GM06990 (cell line): ENCODE measurements at regions not wholly inside any gene's neighbourhood (a gene's known extent, or its start where the extent isn't known, plus 50 kb on each side); places are given as distances from the start of the nearest gene placed in this dataset.

Experiments
- DNase-seq: peaks from one replicate; pipeline ENCODE4 v3.0.0-alpha.2; 2011; ENCODE audit not compliant: insufficient read length; ENCODE audit errors: extremely low read depth
- H3K27me3 ChIP-seq: replicated peaks from 2 replicates; pipeline ENCODE4 v1.6.0; 2011; ENCODE audit warnings: low read length; ENCODE audit not compliant: control insufficient read depth, insufficient read depth
- H3K36me3 ChIP-seq: 2 replicates; pipeline ENCODE4 v1.5.1; 2011; ENCODE audit warnings: low read length; ENCODE audit not compliant: control insufficient read depth, insufficient read depth
- H3K4me3 ChIP-seq: replicated peaks from 2 replicates; pipeline ENCODE4 v1.5.1; 2011; ENCODE audit warnings: low read depth, mild to moderate bottlenecking, control low read depth, low read length
- TF ChIP-seq, protein P1 (sequence below): IDR thresholded peaks from 2 replicates; pipeline ENCODE4 v1.5.1; 2011; ENCODE audit warnings: low read length, control low read depth, mild to moderate bottlenecking, inconsistent platforms; ENCODE audit not compliant: insufficient read depth, poor library complexity, severe bottlenecking

DNA sequence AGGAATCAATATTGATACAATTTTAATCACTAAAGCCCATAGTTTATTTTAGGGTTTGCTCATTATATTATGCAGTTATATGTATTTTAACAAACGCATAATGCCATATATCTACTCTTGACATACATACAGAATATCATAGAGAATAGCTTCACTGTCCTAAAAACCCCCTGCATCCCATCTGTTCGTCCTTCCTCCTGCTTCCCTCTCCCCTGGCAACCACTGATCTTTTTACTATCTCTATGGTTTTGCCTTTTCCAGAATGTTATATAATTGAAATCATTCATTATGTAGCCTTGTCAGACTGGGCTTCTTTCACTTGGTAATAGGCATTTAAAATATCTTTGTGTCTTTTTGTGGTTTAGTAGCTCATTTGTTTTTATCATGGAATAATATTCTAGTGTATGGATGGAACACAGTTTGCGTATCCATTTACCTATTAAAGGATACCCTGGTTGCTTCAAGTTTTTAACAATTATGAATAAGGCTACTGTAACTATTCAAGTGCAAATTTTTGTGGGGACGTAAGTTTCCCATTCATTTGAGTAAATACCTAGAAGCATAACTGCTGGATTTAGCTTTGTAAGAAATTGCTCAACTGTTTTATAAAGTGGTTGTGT lies 801.6 kb upstream of the GCFC2 start:
- TF ChIP-seq, protein P1, sequence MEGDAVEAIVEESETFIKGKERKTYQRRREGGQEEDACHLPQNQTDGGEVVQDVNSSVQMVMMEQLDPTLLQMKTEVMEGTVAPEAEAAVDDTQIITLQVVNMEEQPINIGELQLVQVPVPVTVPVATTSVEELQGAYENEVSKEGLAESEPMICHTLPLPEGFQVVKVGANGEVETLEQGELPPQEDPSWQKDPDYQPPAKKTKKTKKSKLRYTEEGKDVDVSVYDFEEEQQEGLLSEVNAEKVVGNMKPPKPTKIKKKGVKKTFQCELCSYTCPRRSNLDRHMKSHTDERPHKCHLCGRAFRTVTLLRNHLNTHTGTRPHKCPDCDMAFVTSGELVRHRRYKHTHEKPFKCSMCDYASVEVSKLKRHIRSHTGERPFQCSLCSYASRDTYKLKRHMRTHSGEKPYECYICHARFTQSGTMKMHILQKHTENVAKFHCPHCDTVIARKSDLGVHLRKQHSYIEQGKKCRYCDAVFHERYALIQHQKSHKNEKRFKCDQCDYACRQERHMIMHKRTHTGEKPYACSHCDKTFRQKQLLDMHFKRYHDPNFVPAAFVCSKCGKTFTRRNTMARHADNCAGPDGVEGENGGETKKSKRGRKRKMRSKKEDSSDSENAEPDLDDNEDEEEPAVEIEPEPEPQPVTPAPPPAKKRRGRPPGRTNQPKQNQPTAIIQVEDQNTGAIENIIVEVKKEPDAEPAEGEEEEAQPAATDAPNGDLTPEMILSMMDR, result no peak
- Histone ChIP-seq H3K27me3 (no peaks in the 10 kb centered on the region), H3K4me3 (no peak overlapping the region), H3K36me3 (no peaks in the 10 kb centered on the region)
- DNase-seq, result no peak

- no peak for DNase-seq
- no peaks in the 10 kb centered on the region for H3K36me3 ChIP-seq
- H3K27me3 ChIP-seq, result no peaks in the 10 kb centered on the region
- TF ChIP-seq, protein P1, result no peak
- no peak overlapping the region for H3K4me3 ChIP-seq
Measured at GRCh38 chr2:76506538-76506937, 795.8 kb upstream of the GCFC2 start.

- H3K4me3 ChIP-seq, result no peak overlapping the region
- H3K36me3 ChIP-seq, result no peaks in the 10 kb centered on the region
- TF ChIP-seq, protein P1, result no peak
- H3K27me3 ChIP-seq, result no peaks in the 10 kb centered on the region
- DNase-seq, result no peak
Measured at GRCh38 chr2:76501641-76502040, 790.9 kb upstream of the GCFC2 start.

DNA sequence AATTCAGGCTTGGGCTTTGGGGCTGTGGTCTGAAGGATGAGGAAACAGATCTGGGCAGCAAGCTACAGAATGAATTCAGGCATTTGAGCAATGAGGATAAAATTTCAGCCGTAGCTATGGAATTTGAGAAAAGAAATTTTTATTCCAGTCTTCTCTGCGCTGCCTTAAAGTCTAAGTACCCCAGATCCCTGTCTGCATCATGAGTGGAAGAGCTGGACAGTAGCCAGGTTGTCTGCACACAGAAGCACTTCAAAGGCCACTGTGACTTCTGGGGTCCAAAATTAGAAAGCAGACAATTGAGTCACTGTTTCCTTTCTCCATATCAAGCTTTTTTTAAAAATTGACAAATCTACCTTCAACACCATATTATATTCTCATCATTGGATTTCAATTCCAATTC lies 787.6 kb upstream of the GCFC2 start:
- DNase-seq, result no peak
- TF ChIP-seq, protein P1, result no peak
- Histone ChIP-seq H3K4me3 (no peak overlapping the region), H3K27me3 (no peaks in the 10 kb centered on the region), H3K36me3 (no peaks in the 10 kb centered on the region)

DNA sequence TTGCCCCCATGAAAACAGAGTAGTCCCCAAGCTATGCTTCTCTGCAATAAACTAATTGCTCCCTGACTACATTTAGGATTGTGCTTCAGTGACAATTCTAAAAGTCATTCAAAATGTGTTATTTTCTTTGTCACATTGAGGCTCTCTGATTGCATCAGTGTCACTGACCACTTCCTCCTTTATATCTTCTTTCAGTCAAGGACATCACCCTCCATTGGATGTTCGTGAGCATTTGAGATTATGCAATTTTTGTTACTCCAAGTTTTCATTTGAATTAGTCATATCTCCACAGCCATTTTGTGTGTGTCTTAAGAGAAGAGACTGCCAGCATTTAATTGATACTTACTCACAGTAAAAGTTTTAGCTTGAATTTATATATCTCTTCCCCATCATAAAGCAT lies 780.8 kb upstream of the GCFC2 start:
- H3K27me3 ChIP-seq, result no peaks in the 10 kb centered on the region
- H3K4me3 ChIP-seq, result no peak overlapping the region
- no peak for DNase-seq
- no peaks in the 10 kb centered on the region for H3K36me3 ChIP-seq
- TF ChIP-seq, protein P1, result no peak
